ENCODE measurements at regions not wholly inside any gene's neighbourhood (a gene's known extent, or its start where the extent isn't known, plus 50 kb on each side); places are given as distances from the start of the nearest gene placed in this dataset.
A peak's percentile ranks its signal among the peaks of the same experiment; 100 is the strongest.

DNA sequence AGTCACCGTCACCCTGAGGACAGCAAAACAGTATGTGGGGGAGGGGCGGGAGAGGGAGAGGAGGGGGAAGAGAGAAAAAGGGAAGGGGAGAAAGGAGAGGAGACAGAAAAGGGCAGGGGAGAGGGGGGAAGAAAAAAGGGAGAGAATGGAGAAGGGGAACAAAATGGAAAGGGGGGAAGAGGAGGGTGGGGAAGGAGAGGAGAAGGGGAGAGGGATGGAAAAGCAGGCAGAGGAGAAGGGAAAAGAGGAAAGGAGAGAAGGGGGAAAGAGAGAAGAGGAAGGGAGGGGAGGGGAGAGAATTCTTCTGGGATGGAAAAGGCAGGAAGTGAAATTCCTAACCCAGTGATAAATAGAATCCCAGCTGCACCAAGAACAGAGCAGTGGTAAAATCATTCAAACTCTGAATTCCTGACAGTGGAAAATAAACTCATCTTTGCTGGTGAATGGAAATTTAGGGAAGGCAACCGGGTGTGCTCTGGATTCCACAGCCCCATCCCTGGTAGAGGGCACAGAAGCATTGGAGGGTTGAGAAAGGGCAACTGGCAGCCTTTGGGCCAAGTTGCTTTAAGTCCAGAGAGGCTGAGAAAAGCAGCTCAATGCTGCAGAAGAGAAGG lies 244.2 kb downstream of the BCOR start:
- no CpG with 5 or more reads among the region's 3 CpGs for WGBS (ENCODE audit: extremely low coverage, insufficient read length, low lambda C conversion rate)
- H3K4me1 ChIP-seq (ENCODE audit: insufficient read depth, low read length): peaks cover 26% of the 10 kb centered on the region; the same call in 1 of the 2 replicates
- H3K27me3 ChIP-seq (ENCODE audit: insufficient read depth, low read length): no peaks in the 10 kb centered on the region
- H2BK15ac ChIP-seq (ENCODE audit: low read depth, low read length): no peak overlapping the region
- no peak overlapping the region for H3T11ph ChIP-seq (ENCODE audit: low read length)
- no peak overlapping the region for H2BK5ac ChIP-seq (ENCODE audit: insufficient read length, low read length)
- no peaks in the 10 kb centered on the region for H3K23me2 ChIP-seq (ENCODE audit: insufficient read length, low read depth, low read length, poor library complexity, severe bottlenecking)
- H3K27ac Mint-ChIP-seq: peak overlapping the region in 1 of 3 experiments; percentile 4; a peak in 1 of 7 replicates
- H2AK5ac ChIP-seq (ENCODE audit: insufficient read length, low read length): no peak overlapping the region
- no peak overlapping the region for H3K27ac ChIP-seq (ENCODE audit: insufficient read length, low read depth, low read length)
- H4K5ac ChIP-seq (ENCODE audit: insufficient read length, low read depth, low read length): no peak overlapping the region
- H3K9ac ChIP-seq (ENCODE audit: extremely low read depth, insufficient read length, low read length): no peak overlapping the region
- H4K20me1 ChIP-seq (ENCODE audit: control insufficient read depth, insufficient read depth, insufficient read length): no peaks in the 10 kb centered on the region
- H4K91ac ChIP-seq (ENCODE audit: insufficient read length, low read depth, low read length): no peak overlapping the region
- H3K18ac ChIP-seq (ENCODE audit: insufficient read length, low read depth, low read length): no peak overlapping the region
- H2BK12ac ChIP-seq (ENCODE audit: insufficient read length, low read depth, low read length): no peak overlapping the region
- peaks cover 68 to 74% of the 10 kb centered on the region in 2 experiments for H3K9me3 Mint-ChIP-seq
- no peaks in the 10 kb centered on the region for H3K79me1 ChIP-seq (ENCODE audit: insufficient read depth, low read depth, low read length, poor library complexity, severe bottlenecking)
- H3K4me3 Mint-ChIP-seq: no peak overlapping the region
- DNase-seq: no peak
- no peak overlapping the region for H3K56ac ChIP-seq (ENCODE audit: insufficient read length, low read depth, low read length)
- no peak overlapping the region for H3K4ac ChIP-seq (ENCODE audit: low read depth, low read length)
- H4K8ac ChIP-seq (replicated peaks; ENCODE audit: insufficient read length, low read depth, low read length): no peak overlapping the region
- TF ChIP-seq, protein P1, sequence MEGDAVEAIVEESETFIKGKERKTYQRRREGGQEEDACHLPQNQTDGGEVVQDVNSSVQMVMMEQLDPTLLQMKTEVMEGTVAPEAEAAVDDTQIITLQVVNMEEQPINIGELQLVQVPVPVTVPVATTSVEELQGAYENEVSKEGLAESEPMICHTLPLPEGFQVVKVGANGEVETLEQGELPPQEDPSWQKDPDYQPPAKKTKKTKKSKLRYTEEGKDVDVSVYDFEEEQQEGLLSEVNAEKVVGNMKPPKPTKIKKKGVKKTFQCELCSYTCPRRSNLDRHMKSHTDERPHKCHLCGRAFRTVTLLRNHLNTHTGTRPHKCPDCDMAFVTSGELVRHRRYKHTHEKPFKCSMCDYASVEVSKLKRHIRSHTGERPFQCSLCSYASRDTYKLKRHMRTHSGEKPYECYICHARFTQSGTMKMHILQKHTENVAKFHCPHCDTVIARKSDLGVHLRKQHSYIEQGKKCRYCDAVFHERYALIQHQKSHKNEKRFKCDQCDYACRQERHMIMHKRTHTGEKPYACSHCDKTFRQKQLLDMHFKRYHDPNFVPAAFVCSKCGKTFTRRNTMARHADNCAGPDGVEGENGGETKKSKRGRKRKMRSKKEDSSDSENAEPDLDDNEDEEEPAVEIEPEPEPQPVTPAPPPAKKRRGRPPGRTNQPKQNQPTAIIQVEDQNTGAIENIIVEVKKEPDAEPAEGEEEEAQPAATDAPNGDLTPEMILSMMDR (conservative IDR thresholded peaks at IDR 0.05): no peak
- peaks cover 63 to 65% of the 10 kb centered on the region in 2 experiments for H3K4me1 Mint-ChIP-seq
- H3K27me3 Mint-ChIP-seq (ENCODE audit: low read depth): no peaks in the 10 kb centered on the region; the same call in 1 of the 2 replicates
- no peak overlapping the region for H2BK20ac ChIP-seq (ENCODE audit: low read depth, low read length, poor library complexity, severe bottlenecking)
- H3K9me3 ChIP-seq (ENCODE audit: control insufficient read depth, low read depth, low read length): no peaks in the 10 kb centered on the region
- no peak overlapping the region for H3K23ac ChIP-seq (ENCODE audit: insufficient read length, low read depth, low read length)
- H3K79me2 ChIP-seq (ENCODE audit: insufficient read depth, low read length): no peaks in the 10 kb centered on the region
- peaks cover 5 to 9% (median 9%) of the 10 kb centered on the region in 3 experiments for H3K36me3 Mint-ChIP-seq (ENCODE audit: insufficient read depth in 1 of 3, low read depth in 3 of 3)
- no peak overlapping the region for H2BK120ac ChIP-seq (ENCODE audit: low read depth, low read length, poor library complexity, severe bottlenecking)
- no peak overlapping the region for H2AFZ ChIP-seq (ENCODE audit: low read length)
- H3K4me2 ChIP-seq (ENCODE audit: insufficient read depth, insufficient read length, low read length): peak overlapping the region; percentile 38
- no peak overlapping the region; the same call in 1 of the 2 replicates for H3K14ac ChIP-seq (ENCODE audit: insufficient read depth, low read length)

Measured in H9 (cell line).